HepG2 (cell line): ENCODE measurements at regions not wholly inside any gene's neighbourhood (a gene's known extent, or its start where the extent isn't known, plus 50 kb on each side); places are given as distances from the start of the nearest gene placed in this dataset.

Source experiments
- ATAC-seq: fragments of 200-7000 bp; cut with Tn5 transposase; 3 replicates; pipeline ENCODE4 v1.9.1; 2020; ENCODE audit warnings: mild to moderate bottlenecking, moderate library complexity
- BruUV-seq: library from RNA; stranded (reverse); fragments of 400-500 nt; replicated peaks from 2 replicates; lab custom pipeline; 2021; lab: Mats Ljungman, UMichigan
- CTCF ChIA-PET: fragments of 300-600 bp; formaldehyde crosslinking; extraction: SDS; loops from one replicate; lab custom pipeline; 2021; ENCODE audit warnings: low total read pairs, inconsistent platforms, low intra/inter-chr PET ratio; lab: Yijun Ruan, JAX
- POLR2A ChIA-PET: fragments of 350-600 bp; sonication (Branson Sonifier 250); formaldehyde crosslinking; loops from one replicate; lab custom pipeline; 2020; ENCODE audit warnings: antibody characterized with exemption, inconsistent platforms; lab: Yijun Ruan, JAX
- DNase-seq: peaks from one replicate; pipeline ENCODE4 v3.0.0-alpha.2; 2015; ENCODE audit warnings: low spot score
- FAIRE-seq: peaks from 3 replicates; lab custom pipeline; 2011; peaks lifted over from hg19 to GRCh38; lab: Jason Lieb, UNC
- H2AFZ ChIP-seq: one replicate; pipeline ENCODE4 v1.6.1; 2011; ENCODE audit warnings: low read length, inconsistent platforms
- H3K27ac ChIP-seq: fragments of 300-600 bp; 3 replicates; pipeline ENCODE4 v1.8.0; 2011; ENCODE audit warnings: mixed run types, mild to moderate bottlenecking, mixed read lengths, low read length, inconsistent platforms; ENCODE audit not compliant: insufficient read depth; ENCODE audit errors: extremely low read length
- H3K27me3 ChIP-seq, 2 experiments: fragments of 200-600 bp in 1 of 2; 2 replicates in 1 of 2; 3 replicates in 1 of 2; pipeline versions ENCODE4 v1.6.0 to v1.8.0; 2011; ENCODE audit warnings: low read length in 2 of 2, mild to moderate bottlenecking in 2 of 2, moderate library complexity in 2 of 2, inconsistent platforms in 1 of 2; ENCODE audit not compliant: insufficient read depth in 2 of 2, control insufficient read depth in 1 of 2
- H3K36me3 ChIP-seq, 2 experiments: fragments of 200-600 bp in 1 of 2; replicated peaks in 1 of 2; 2 replicates in 1 of 2; 3 replicates in 1 of 2; pipeline versions ENCODE4 v1.5.1 to v1.8.0; 2011; ENCODE audit warnings: low read length in 2 of 2, inconsistent platforms in 1 of 2; ENCODE audit not compliant: insufficient read depth in 2 of 2, control insufficient read depth in 1 of 2
- H3K4me1 ChIP-seq: 2 replicates; pipeline ENCODE4 v1.5.1; 2012; ENCODE audit warnings: low read length, inconsistent platforms; ENCODE audit not compliant: insufficient read depth
- H3K4me2 ChIP-seq: 2 replicates; pipeline ENCODE4 v1.6.0; 2011; ENCODE audit warnings: low read depth, low read length, inconsistent platforms
- H3K4me3 ChIP-seq, 3 experiments: fragments of 200-600 bp in 1 of 3; sonication (generic), shearing (Covaris generic) in 1 of 3; replicated peaks in 1 of 3; 2 replicates each; pipeline ENCODE4 v1.5.1; 2011 to 2016; ENCODE audit warnings: low read length in 3 of 3, inconsistent platforms in 2 of 3, low read depth in 2 of 3, mild to moderate bottlenecking in 2 of 3, control low read depth in 1 of 3, mixed read lengths in 1 of 3; ENCODE audit not compliant: insufficient read depth in 1 of 3
- H3K79me2 ChIP-seq: one replicate; pipeline ENCODE4 v1.6.1; 2011; ENCODE audit warnings: low read length, inconsistent platforms; ENCODE audit not compliant: insufficient read depth
- H3K9ac ChIP-seq: 2 replicates; pipeline ENCODE4 v1.6.0; 2011; ENCODE audit warnings: mild to moderate bottlenecking, low read depth, low read length, inconsistent platforms; ENCODE audit not compliant: insufficient read depth
- H3K9me3 ChIP-seq: 2 replicates; pipeline ENCODE4 v1.5.1; 2012; ENCODE audit warnings: mild to moderate bottlenecking, low read length
- H4K20me1 ChIP-seq: 2 replicates; pipeline ENCODE4 v1.6.0; 2011; ENCODE audit warnings: inconsistent platforms, mild to moderate bottlenecking, low read length, moderate library complexity; ENCODE audit not compliant: insufficient read depth
- HES4 ChIP-seq: sonication (generic); formaldehyde crosslinking; IDR thresholded peaks from 2 replicates; pipeline ENCODE4 v1.9.0; 2021; ENCODE audit warnings: mild to moderate bottlenecking, missing genetic modification reagents, borderline replicate concordance
- MBD4 ChIP-seq: IDR thresholded peaks from 2 replicates; pipeline ENCODE4 v1.6.1; 2012; ENCODE audit warnings: low read length, inconsistent platforms, borderline replicate concordance
- MEF2D ChIP-seq: sonication (generic); formaldehyde crosslinking; IDR thresholded peaks from 2 replicates; pipeline ENCODE4 v1.5.1; 2020; ENCODE audit warnings: mild to moderate bottlenecking, missing genetic modification reagents
- NFYC ChIP-seq: IDR thresholded peaks from 2 replicates; pipeline ENCODE4 v1.6.1; 2016; ENCODE audit warnings: missing genetic modification reagents, missing compliant biosample characterization
- NKX3-1 ChIP-seq: sonication (generic); formaldehyde crosslinking; IDR thresholded peaks from 2 replicates; pipeline ENCODE4 v1.5.0; 2020; ENCODE audit warnings: missing genetic modification reagents
- PRMT3 ChIP-seq: sonication (generic); formaldehyde crosslinking; IDR thresholded peaks from 2 replicates; pipeline ENCODE4 v1.8.1; 2022; ENCODE audit warnings: low read depth, mild to moderate bottlenecking, moderate library complexity, missing genetic modification reagents, borderline replicate concordance
- RARG ChIP-seq: sonication (generic); formaldehyde crosslinking; IDR thresholded peaks from 2 replicates; pipeline ENCODE4 v1.4.0; 2020; ENCODE audit warnings: low read depth, mild to moderate bottlenecking, missing genetic modification reagents
- SKIL ChIP-seq: sonication (generic); formaldehyde crosslinking; IDR thresholded peaks from 2 replicates; pipeline ENCODE4 v1.8.0; 2022; ENCODE audit warnings: missing genetic modification reagents, mild to moderate bottlenecking, moderate library complexity, borderline replicate concordance
- SMC3 ChIP-seq: IDR thresholded peaks from 2 replicates; pipeline ENCODE4 v1.6.1; 2011; ENCODE audit warnings: low read length, improper control_type of control experiment
- TEAD2 ChIP-seq: sonication (generic); formaldehyde crosslinking; IDR thresholded peaks from 2 replicates; pipeline ENCODE4 v1.9.0; 2021; ENCODE audit warnings: missing genetic modification reagents
- TFAP4 ChIP-seq: sonication (generic); IDR thresholded peaks from 2 replicates; pipeline ENCODE4 v1.6.1; 2016; ENCODE audit warnings: low read depth, borderline replicate concordance
- XRCC5 ChIP-seq: fragments of 200-400 bp; formaldehyde crosslinking; optimal IDR thresholded peaks from 2 replicates; pipeline ENCODE3; 2017; ENCODE audit warnings: mild to moderate bottlenecking, low read length
- ZBTB43 ChIP-seq: sonication (generic); formaldehyde crosslinking; conservative IDR thresholded peaks from 2 replicates; pipeline ENCODE4 v1.4.0; 2020; ENCODE audit warnings: missing genetic modification reagents
- ZNF136 ChIP-seq: sonication (generic); formaldehyde crosslinking; IDR thresholded peaks from 2 replicates; pipeline ENCODE4 v1.8.1; 2022; ENCODE audit warnings: low read depth, mild to moderate bottlenecking, moderate library complexity, missing genetic modification reagents
- ZNF207 ChIP-seq: fragments of 450-650 bp; IDR thresholded peaks from 2 replicates; pipeline ENCODE4 v1.6.1; 2016; ENCODE audit warnings: antibody characterized with exemption, borderline replicate concordance
- ZNF292 ChIP-seq: sonication (generic); formaldehyde crosslinking; IDR thresholded peaks from 2 replicates; pipeline ENCODE4 v1.8.1; 2022; ENCODE audit warnings: mild to moderate bottlenecking, low read depth, missing genetic modification reagents, borderline replicate concordance
- ZNF660 ChIP-seq: sonication (generic); formaldehyde crosslinking; IDR thresholded peaks from 2 replicates; pipeline ENCODE4 v1.5.1; 2020; ENCODE audit warnings: mild to moderate bottlenecking, low read depth, missing genetic modification reagents, borderline replicate concordance
- ZNF724P ChIP-seq: sonication (generic); formaldehyde crosslinking; IDR thresholded peaks from 2 replicates; pipeline ENCODE4 v1.8.0; 2022; ENCODE audit warnings: missing genetic modification reagents, borderline replicate concordance
- ZNF800 ChIP-seq: sonication (generic); formaldehyde crosslinking; IDR thresholded peaks from 2 replicates; pipeline ENCODE4 v1.4.0; 2020; ENCODE audit warnings: missing genetic modification reagents
- WGBS: methylation state at CpG from one replicate; pipeline ENCODE4 v1.1.6; 2017; ENCODE audit warnings: low lambda C conversion rate; 5-methylcytosine and 5-hydroxymethylcytosine counted together
- in situ Hi-C: cut with HindIII; loops from 2 replicates; pipeline ENCODE4 v1.10.0; 2017; ENCODE audit warnings: low pct_unique_long_range_greater_than_20kb; ENCODE audit not compliant: extremely low pct_ligation_motif_present
- intact Hi-C: fragments of 100-400 bp; cut with micrococcal nuclease; formaldehyde crosslinking; loops from one replicate; pipeline ENCODE4 v1.10.0; 2022; ENCODE audit not compliant: unreplicated experiment

GRCh38 chr1:233478611-233479010, 135.3 kb upstream of the KCNK1 start:
- CTCF ChIA-PET = no interaction called here
- DNase-seq (no peak), FAIRE-seq (no peak), ATAC-seq (no peak)
- in situ Hi-C loops = no loop called here
- Histone ChIP-seq H3K4me1 (peaks cover 27% of the 10 kb centered on the region), H4K20me1 (no peaks in the 10 kb centered on the region), H3K79me2 (no peaks in the 10 kb centered on the region), H3K27me3 (no peaks in the 10 kb centered on the region; a peak in 1 of 5 replicates), H3K4me2 (no peak overlapping the region), H3K36me3 (no peaks in the 10 kb centered on the region), H3K4me3 (no peak overlapping the region), H3K9me3 (peaks cover 3% of the 10 kb centered on the region; the same call in 1 of the 2 replicates), H3K27ac (no peak overlapping the region), H2AFZ (no peak overlapping the region), H3K9ac (no peak overlapping the region)
- POLR2A ChIA-PET = no interaction called here
- WGBS = 20% methylated on average over 2 of the region's 2 CpGs
- no TSS peak for BruUV-seq
- intact Hi-C loops = no loop called here
- TF ChIP-seq PRMT3 (CRISPR knock-in tag) (no peak), RARG (no peak), TEAD2 (no peak), HES4 (CRISPR knock-in tag) (no peak), ZBTB43 (CRISPR knock-in tag) (no peak), MBD4 (no peak), SKIL (CRISPR knock-in tag) (no peak), MEF2D (no peak), NKX3-1 (CRISPR knock-in tag) (no peak), NFYC (CRISPR knock-in tag) (no peak), SMC3 (no peak), TFAP4 (no peak), ZNF724P (CRISPR knock-in tag) (no peak), ZNF292 (CRISPR knock-in tag) (no peak), ZNF207 (no peak), ZNF136 (CRISPR knock-in tag) (no peak), ZNF800 (CRISPR knock-in tag) (no peak), ZNF660 (CRISPR knock-in tag) (no peak), XRCC5 (no peak)
